ENCODE measurements at regions not wholly inside any gene's neighbourhood (a gene's known extent, or its start where the extent isn't known, plus 50 kb on each side); places are given as distances from the start of the nearest gene placed in this dataset.

GRCh38 chr3:87541723-87542122 lies 265.3 kb upstream of the POU1F1 start:
- Histone ChIP-seq H3K23ac (ENCODE audit: low read depth, low read length) (no peak overlapping the region), H4K5ac (ENCODE audit: low read depth, low read length) (no peak overlapping the region), H3K27ac (ENCODE audit: insufficient read depth, low read length) (no peak overlapping the region), H3K9me3 (ENCODE audit: control insufficient read depth, insufficient read depth, low read length) (0 out of 2 replicates have a peak, but pooled peaks cover 3% of the 10 kb centered on the region), H4K20me1 (ENCODE audit: insufficient read depth, low read length) (no peaks in the 10 kb centered on the region), H2BK15ac (ENCODE audit: low read depth, low read length) (no peak overlapping the region), H3K4ac (ENCODE audit: low read depth, low read length) (no peak overlapping the region), H3K4me1 (ENCODE audit: control insufficient read depth, insufficient read depth, low read length) (no peaks in the 10 kb centered on the region), H3K79me1 (ENCODE audit: low read depth in 1 of 2, low read length in 2 of 2) (no peaks in the 10 kb centered on the region), H3K14ac (replicated peaks; ENCODE audit: low read depth, low read length) (no peak overlapping the region), H3K27me3 (ENCODE audit: control insufficient read depth, insufficient read depth, low read length) (no peaks in the 10 kb centered on the region), H3K18ac (ENCODE audit: low read depth, low read length) (no peak overlapping the region), H2AK5ac (ENCODE audit: low read depth, low read length) (no peak overlapping the region), H3K9ac (ENCODE audit: low read depth, low read length) (no peak overlapping the region), H4K8ac (ENCODE audit: low read depth in 2 of 2, low read length in 2 of 2) (no peak overlapping the region), H3K4me3 (ENCODE audit: insufficient read depth, low read depth, low read length) (no peak overlapping the region), H3K36me3 (ENCODE audit: control insufficient read depth, insufficient read depth, low read length) (no peaks in the 10 kb centered on the region), H3K4me2 (ENCODE audit: low read depth, low read length) (no peak overlapping the region), H2AFZ (replicated peaks; ENCODE audit: low read length, poor library complexity) (no peak overlapping the region), H2BK120ac (ENCODE audit: low read depth, low read length) (no peak overlapping the region), H4K91ac (ENCODE audit: insufficient read depth, low read depth, low read length) (no peak overlapping the region), H2AK9ac (replicated peaks; ENCODE audit: low read depth, low read length, poor library complexity) (no peak overlapping the region), H3K56ac (ENCODE audit: extremely low read depth, insufficient read depth, low read length) (no peak overlapping the region), H3K9me1 (ENCODE audit: insufficient read depth, low read length) (no peaks in the 10 kb centered on the region), H2BK20ac (ENCODE audit: low read depth, low read length) (no peak overlapping the region), H2BK5ac (ENCODE audit: low read depth, low read length, poor library complexity, severe bottlenecking) (no peak overlapping the region)
- ChIA-PET POLR2A (ENCODE audit: unreplicated experiment) (no interaction called here), CTCF (interaction anchor here (0.6 kb wide), 1 partner anchor 21 kb away, joined by 3 read pairs; no protein-coding TSS in a partner anchor)
- in situ Hi-C loops (cut with MboI; ENCODE audit: low sequenced_read_pairs) = no loop called here
- ATAC-seq (ENCODE audit: low read depth) (no peak), DNase-seq (no peak)
- dilution Hi-C loops (cut with HindIII; ENCODE audit: low sequenced_read_pairs, unreplicated experiment) = no loop called here
- TF ChIP-seq MAZ (IDR thresholded peaks at IDR 0.05; ENCODE audit: borderline replicate concordance, low read depth, low read length) = no peak
- intact Hi-C loops (cut with micrococcal nuclease) = no loop called here
- BruUV-seq (replicated peaks) = no TSS peak
- no CpG with 5 or more reads among the region's 3 CpGs for WGBS, 2 experiments (ENCODE audit: extremely low coverage in 2 of 2, insufficient read length in 1 of 2)

All from IMR-90 (cell line).